Stimulated activated CD8-positive, alpha-beta memory T cell treated with anti-CD3 and anti-CD28 coated beads, Interleukin-12 subunit alpha, Interleukin-12 subunit beta, amount 100 ng/mL, for 4 hours (primary cell): ENCODE measurements at regions not wholly inside any gene's neighbourhood (a gene's known extent, or its start where the extent isn't known, plus 50 kb on each side); places are given as distances from the start of the nearest gene placed in this dataset.

Experiments used
- DNase-seq: peaks from one replicate; pipeline ENCODE4 v3.0.0-alpha.2; 2020; ENCODE audit warnings: low read depth

GRCh38 chr15:93239591-93239990, 150.6 kb upstream of the RGMA start:
- no peak for DNase-seq

GRCh38 chr15:93238641-93239040, 149.6 kb upstream of the RGMA start:
- no peak for DNase-seq

GRCh38 chr15:93235926-93236780, 147.1 kb upstream of the RGMA start:
- DNase-seq, result no peak

GRCh38 chr15:93235269-93235668, 146.3 kb upstream of the RGMA start:
- DNase-seq, result no peak

GRCh38 chr15:93233710-93234109, 144.7 kb upstream of the RGMA start:
- DNase-seq, result no peak

GRCh38 chr15:93232845-93233244, 143.8 kb upstream of the RGMA start:
- DNase-seq, result no peak

- DNase-seq, result no peak
Measured at GRCh38 chr15:93231994-93232393, 143.0 kb upstream of the RGMA start.

GRCh38 chr15:93231261-93231925, 142.4 kb upstream of the RGMA start:
- no peak for DNase-seq

- no peak for DNase-seq
Measured at GRCh38 chr15:93228546-93228945, 139.5 kb upstream of the RGMA start.

- DNase-seq, result no peak
Measured at GRCh38 chr15:93223803-93224202, 134.8 kb upstream of the RGMA start.

- no peak for DNase-seq
Measured at GRCh38 chr15:93221759-93222158, 132.7 kb upstream of the RGMA start.

- no peak for DNase-seq
Measured at GRCh38 chr15:93219859-93220420, 130.9 kb upstream of the RGMA start.

GRCh38 chr15:93217343-93217742, 128.3 kb upstream of the RGMA start:
- no peak for DNase-seq

- DNase-seq, result no peak
Measured at GRCh38 chr15:93214106-93214505, 125.1 kb upstream of the RGMA start.

GRCh38 chr15:93213281-93213680, 124.3 kb upstream of the RGMA start:
- DNase-seq, result no peak

GRCh38 chr15:93212578-93212977, 123.6 kb upstream of the RGMA start:
- DNase-seq, result no peak

- no peak for DNase-seq
Measured at GRCh38 chr15:93210995-93211394, 122.0 kb upstream of the RGMA start.

- DNase-seq, result no peak
Measured at GRCh38 chr15:93209690-93210445, 120.9 kb upstream of the RGMA start.

GRCh38 chr15:93206893-93207292, 117.9 kb upstream of the RGMA start:
- no peak for DNase-seq

GRCh38 chr15:93205413-93205812, 116.4 kb upstream of the RGMA start:
- no peak for DNase-seq

- DNase-seq, result no peak
Measured at GRCh38 chr15:93203036-93203435, 114.0 kb upstream of the RGMA start.

GRCh38 chr15:93202405-93202804, 113.4 kb upstream of the RGMA start:
- DNase-seq, result no peak

GRCh38 chr15:93201940-93202339, 112.9 kb upstream of the RGMA start:
- no peak for DNase-seq
